ENCODE measurements at regions not wholly inside any gene's neighbourhood (a gene's known extent, or its start where the extent isn't known, plus 50 kb on each side); places are given as distances from the start of the nearest gene placed in this dataset.
"Not testable (repeated sequence)": the region's sequence is repeated elsewhere in the genome, so short reads cannot be mapped to it uniquely, and the experiment has no call there.

- DNase-seq (ENCODE audit: low read depth): no peak
These were observed 57.0 kb downstream of the RASL11A start for GRCh38 chr13:27327633-27328032.

GRCh38 chr13:27329210-27329609 is 58.6 kb downstream of the RASL11A start:
- DNase-seq (ENCODE audit: low read depth): no peak

- no peak for DNase-seq (ENCODE audit: low read depth)
These were observed 64.3 kb downstream of the RASL11A start for GRCh38 chr13:27334774-27335435.

- DNase-seq (ENCODE audit: low read depth): no peak
These were observed 65.5 kb downstream of the RASL11A start for GRCh38 chr13:27336014-27336673.

- no peak for DNase-seq (ENCODE audit: low read depth)
These were observed 67.6 kb downstream of the RASL11A start for GRCh38 chr13:27338207-27338606.

GRCh38 chr13:27338816-27339215 is 68.2 kb downstream of the RASL11A start:
- no peak for DNase-seq (ENCODE audit: low read depth)

- peak; percentile 20 for DNase-seq (ENCODE audit: low read depth)
These were observed 68.7 kb downstream of the RASL11A start for GRCh38 chr13:27339299-27339698.

GRCh38 chr13:27341616-27342015 is 71.0 kb downstream of the RASL11A start:
- no peak for DNase-seq (ENCODE audit: low read depth)

GRCh38 chr13:27347211-27347772 is 76.7 kb downstream of the RASL11A start:
- no peak for DNase-seq (ENCODE audit: low read depth)

GRCh38 chr13:27348461-27348860 is 76.0 kb upstream of the GTF3A start:
- no peak for DNase-seq (ENCODE audit: low read depth)

GRCh38 chr13:27349458-27349857 is 75.0 kb upstream of the GTF3A start:
- DNase-seq (ENCODE audit: low read depth): no peak

- DNase-seq (ENCODE audit: low read depth): not testable (repeated sequence)
These were observed 73.6 kb upstream of the GTF3A start for GRCh38 chr13:27350825-27351224.

GRCh38 chr13:27352698-27353097 is 71.7 kb upstream of the GTF3A start:
- DNase-seq (ENCODE audit: low read depth): no peak

- DNase-seq (ENCODE audit: low read depth): peak; percentile 31
These were observed 71.2 kb upstream of the GTF3A start for GRCh38 chr13:27353166-27353583.

GRCh38 chr13:27353708-27354107 is 70.7 kb upstream of the GTF3A start:
- DNase-seq (ENCODE audit: low read depth): no peak

- DNase-seq (ENCODE audit: low read depth): no peak
These were observed 70.0 kb upstream of the GTF3A start for GRCh38 chr13:27354379-27354778.

- DNase-seq (ENCODE audit: low read depth): no peak
These were observed 68.5 kb upstream of the GTF3A start for GRCh38 chr13:27355894-27356293.

GRCh38 chr13:27358420-27358819 is 66.0 kb upstream of the GTF3A start:
- DNase-seq (ENCODE audit: low read depth): no peak

GRCh38 chr13:27359199-27359821 is 65.1 kb upstream of the GTF3A start:
- DNase-seq (ENCODE audit: low read depth): peak; percentile 52

GRCh38 chr13:27360562-27360961 is 63.9 kb upstream of the GTF3A start:
- DNase-seq (ENCODE audit: low read depth): no peak

- DNase-seq (ENCODE audit: low read depth): peak; percentile 67
These were observed 62.2 kb upstream of the GTF3A start for GRCh38 chr13:27362064-27362751.

GRCh38 chr13:27363637-27364036 is 60.8 kb upstream of the GTF3A start:
- not testable (repeated sequence) for DNase-seq (ENCODE audit: low read depth)
